GM18951 (cell line): ENCODE measurements at regions not wholly inside any gene's neighbourhood (a gene's known extent, or its start where the extent isn't known, plus 50 kb on each side); places are given as distances from the start of the nearest gene placed in this dataset.

Experiments used
- POLR2A ChIP-seq: IDR thresholded peaks from 4 replicates; pipeline ENCODE4 v1.6.1; 2011; ENCODE audit warnings: mild to moderate bottlenecking; ENCODE audit not compliant: insufficient read length, insufficient read depth; ENCODE audit errors: extremely low read depth
- in situ Hi-C: fragments of 300-500 bp; cut with MboI; formaldehyde crosslinking; loops from one replicate; pipeline ENCODE4 v1.12.0; 2022; ENCODE audit warnings: low sequenced_read_pairs, mixed read lengths, inconsistent platforms; ENCODE audit not compliant: unreplicated experiment

DNA sequence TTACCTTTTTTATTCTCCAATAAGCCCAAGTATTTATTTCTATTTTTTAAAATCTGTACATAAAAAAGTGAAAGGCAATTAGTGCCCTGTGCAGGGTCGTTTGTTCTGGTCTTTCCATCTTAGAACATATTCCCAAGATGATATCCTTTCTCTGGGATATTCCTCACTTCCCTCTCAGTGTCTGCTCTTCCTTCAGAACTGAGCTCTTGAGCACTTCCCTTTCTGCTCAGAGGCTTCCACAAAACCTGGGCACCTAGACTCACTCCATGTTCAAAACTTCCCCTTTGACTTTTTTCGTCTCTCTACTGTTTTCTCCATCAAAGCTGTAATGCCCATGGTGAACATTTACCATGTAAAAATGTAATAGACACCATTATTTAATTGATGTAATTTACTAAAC lies 296.5 kb upstream of the TCF4 start:
- in situ Hi-C loops, result no loop called here
- TF ChIP-seq POLR2A, result no peak

DNA sequence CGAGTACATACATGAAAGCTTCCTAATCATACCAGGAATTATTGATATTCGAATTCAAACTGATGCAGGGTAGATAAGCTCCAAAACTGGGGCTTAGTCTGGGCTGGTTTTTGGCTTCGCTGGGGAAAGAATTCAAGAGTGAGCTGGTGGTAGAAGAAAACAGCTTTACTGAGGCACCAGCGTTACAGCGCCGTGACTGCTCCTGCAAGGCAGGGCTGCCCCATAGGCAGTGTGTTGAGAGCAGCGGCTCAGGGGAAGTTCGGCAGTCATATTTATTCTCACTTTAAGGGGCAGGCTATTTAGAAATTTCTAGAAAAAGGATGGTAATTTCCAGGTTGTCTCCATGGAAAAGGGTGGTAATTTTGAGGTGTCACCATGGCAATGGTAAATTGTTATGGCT lies 292.6 kb upstream of the TCF4 start:
- in situ Hi-C loops, result no loop called here
- TF ChIP-seq POLR2A, result no peak

DNA sequence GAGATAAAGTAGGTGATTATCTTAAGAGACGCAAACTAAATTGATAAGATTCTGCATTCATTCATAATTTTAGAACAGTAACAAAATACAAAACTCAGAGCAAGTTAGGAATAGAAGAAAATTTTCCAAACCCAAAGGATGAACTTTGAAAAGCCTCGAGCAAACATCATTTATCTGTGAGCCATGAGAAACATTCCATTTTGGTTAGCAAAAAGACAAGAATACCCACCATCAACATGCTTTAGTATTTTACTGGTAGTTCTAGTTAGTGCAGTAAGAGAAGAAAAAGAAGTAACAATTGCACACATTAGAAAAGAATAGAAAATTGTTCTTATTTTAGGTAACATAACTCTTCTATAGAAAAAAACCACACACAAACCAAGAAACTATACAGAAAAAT lies 291.3 kb upstream of the TCF4 start:
- in situ Hi-C loops, result no loop called here
- no peak for TF ChIP-seq POLR2A

DNA sequence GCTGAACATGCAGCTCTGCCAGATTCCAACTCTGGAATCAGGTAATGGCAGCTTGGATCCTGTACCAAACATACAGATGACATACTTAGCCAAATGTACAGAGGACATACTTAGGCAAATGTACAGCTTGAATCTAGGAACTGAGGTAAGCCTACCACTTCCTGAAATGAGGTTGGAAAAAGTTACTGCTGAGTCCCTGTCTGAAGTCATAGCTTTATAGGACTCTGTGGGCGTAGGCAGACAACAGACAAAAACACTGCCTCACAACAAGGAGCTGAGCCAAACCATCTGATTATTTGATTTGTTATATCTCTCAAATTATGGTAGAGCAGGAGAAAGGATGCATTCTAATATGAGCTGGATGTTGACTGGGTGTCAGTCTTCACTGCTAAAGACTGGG lies 290.2 kb upstream of the TCF4 start:
- in situ Hi-C loops, result no loop called here
- TF ChIP-seq POLR2A, result no peak

DNA sequence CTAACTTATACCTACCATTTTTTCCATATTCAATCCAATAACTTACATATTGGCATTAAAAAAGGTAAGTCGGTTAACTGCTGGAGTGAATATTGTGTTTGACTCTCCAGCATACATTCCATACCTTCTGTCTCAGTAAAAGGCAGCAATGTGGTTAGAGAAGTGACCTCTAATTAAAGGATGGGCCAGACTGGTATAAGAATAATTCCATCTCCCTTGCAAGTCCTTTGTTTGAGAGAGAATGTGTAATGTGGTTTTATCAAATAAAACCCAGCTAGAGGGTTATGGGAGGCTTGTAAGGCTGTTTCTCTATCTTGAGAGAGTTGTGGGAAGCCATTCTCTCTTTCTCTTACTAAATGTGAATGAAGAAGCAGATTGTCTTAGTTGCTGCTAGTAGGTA lies 289.3 kb upstream of the TCF4 start:
- no peak for TF ChIP-seq POLR2A
- in situ Hi-C loops, result no loop called here

DNA sequence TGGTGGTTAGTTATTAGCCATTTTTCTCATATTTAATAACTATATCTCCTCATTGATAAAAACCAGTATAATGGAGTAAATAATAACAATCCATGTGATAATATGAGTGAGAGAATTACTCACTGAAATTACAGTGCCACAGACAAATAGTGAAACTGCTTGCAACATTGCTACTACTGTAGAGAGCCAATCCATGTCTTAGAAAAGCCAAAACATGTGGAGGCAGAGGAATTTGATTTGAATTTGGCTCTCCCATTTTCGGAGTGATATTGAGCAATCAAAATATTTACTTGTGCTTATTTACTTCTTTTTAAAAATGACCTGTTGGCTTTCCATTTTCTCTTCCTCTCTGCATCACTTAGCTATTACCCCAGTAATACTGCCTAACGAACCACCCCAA lies 288.3 kb upstream of the TCF4 start:
- in situ Hi-C loops, result no loop called here
- TF ChIP-seq POLR2A, result no peak

DNA sequence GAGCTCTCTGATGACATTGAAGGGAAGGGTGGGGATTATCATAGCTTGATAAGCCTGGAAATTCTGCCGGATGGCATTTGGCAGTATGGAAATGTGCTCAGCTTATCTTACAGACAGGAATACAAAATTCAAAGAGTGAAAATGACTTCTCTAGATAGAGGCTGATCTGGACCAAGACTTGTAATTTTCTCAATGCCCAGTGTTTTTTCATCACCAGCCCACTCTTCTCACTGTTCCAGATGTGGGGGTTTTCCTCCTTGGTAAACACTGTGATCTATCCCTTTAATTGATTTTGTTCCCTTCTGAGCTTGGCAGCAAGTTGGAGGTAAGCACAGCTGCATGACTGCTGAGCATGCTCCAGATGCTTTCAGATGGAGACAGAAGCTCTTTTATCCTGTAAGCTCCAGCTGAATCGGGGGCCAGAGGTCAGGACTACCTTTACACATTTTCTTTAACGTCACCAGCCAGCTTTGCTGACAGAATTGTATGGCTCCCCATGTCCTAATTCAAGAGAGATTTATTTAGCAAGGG lies 287.4 kb upstream of the TCF4 start:
- in situ Hi-C loops, result no loop called here
- no peak for TF ChIP-seq POLR2A

DNA sequence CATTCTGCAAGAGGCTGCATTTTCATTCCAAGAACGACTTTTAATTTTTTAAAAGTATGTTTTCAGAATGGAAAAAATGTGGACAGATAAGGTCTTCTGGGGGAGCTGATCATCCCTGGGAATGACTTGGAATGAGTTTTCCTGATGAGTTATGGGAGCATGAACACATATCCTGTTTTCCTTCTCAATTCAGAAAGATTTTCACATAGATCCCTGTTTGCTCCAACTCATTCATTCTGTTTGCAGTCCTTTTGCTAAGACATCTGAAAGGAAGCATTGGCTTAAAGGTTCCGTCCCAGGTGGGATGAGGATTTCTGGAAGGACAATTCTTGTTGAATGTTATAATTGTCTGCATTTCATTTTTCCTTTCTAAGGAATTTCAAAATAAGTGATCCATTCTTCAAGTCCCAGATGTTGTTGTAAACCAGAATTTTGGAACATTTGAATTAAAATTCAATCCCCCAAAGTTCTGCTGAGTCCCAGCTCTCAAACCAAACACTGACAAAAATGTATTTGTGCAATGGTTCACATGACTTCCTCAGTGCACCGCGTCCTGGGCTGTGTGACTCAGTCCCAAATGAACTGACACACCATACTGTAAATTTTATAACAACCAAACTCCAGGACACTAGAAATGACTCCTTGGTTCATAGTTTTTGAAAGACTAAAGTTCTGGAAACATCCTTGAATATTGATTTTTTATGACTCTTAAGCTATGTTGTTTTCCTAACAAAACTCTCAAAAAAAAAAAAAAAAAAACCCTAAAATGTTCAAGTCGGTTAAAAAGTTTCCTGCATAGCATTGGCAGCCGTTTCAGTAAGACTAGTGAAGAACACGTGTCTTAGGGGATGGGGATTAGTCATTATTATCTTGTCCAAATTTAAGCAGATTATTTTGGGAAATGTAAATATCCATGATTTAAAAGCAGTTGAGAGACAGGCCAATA lies 281.8 kb upstream of the TCF4 start:
- in situ Hi-C loops, result no loop called here
- no peak for TF ChIP-seq POLR2A

DNA sequence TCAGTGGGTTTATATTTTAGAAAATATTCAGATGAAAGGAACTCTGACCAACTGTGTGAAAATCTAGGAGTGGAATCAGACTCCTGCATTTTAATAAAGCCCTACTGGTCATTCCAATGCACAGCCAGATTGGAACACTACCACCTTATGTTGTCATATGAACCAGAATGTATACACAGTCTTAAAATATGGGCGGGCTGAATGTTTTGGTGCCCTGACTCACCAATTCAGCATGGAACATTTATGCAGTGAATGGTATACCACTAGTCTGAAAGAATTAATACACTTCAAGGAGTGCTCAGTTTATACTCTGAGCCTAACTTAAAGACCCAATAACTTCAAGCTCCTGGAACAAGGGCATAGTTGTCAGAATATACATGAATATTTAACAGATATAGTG lies 280.9 kb upstream of the TCF4 start:
- no peak for TF ChIP-seq POLR2A
- in situ Hi-C loops, result no loop called here

DNA sequence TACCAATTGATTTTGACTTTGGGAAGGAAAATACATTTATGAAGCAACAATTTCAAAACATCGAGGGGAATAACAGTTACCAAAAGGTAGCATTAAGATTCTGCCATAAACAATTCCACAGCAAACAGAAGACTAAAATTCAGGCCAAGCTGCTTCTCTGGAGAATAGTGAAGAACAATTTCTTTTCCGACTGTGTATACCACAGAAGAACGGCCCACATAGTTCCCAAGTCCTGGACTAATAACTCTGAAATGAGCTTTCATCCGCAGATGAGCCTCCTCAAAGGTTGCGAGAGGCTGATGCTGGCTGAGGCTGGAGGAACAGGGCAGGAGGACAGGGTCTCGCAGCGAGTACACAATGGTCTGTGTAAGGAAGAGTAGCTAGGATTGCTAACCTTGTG lies 278.9 kb upstream of the TCF4 start:
- TF ChIP-seq POLR2A, result no peak
- in situ Hi-C loops, result no loop called here

DNA sequence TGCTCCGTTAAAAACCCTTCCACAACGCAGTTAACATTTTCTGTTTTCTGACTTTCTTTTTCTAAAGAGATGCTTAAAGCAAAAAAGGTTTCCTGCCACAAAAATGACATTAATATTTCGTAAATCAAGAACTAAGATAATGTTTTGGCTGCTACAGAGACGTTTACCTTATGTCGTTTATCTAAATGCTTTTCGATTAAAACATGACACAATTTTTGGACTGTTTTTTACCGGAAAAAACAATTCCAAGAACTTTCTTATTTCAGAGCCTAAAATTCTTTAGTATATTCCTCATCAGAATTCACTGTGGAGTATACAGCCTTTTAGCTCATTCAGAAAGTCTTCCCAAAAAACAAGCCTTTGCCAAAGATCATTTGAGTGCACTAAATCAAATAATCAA lies 278.0 kb upstream of the TCF4 start:
- in situ Hi-C loops, result no loop called here
- TF ChIP-seq POLR2A, result no peak

DNA sequence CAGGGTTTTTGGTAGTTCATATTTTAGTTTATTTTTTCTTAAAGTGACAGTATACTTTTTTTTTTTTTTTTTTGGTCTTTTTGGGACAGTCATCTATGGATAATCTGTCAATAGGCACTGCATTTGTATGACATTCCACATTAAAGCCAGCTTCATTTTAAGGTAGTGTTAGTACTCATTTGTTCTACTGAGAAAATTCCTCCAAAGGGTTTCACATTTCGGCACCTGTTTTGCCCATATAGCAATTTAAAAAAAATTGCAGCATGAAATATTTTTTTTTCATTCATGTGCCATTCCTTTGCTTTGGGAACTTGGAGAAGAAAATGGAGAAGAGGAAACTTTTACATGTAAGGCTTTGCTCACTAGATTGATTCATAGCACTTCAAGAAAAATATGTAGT lies 276.3 kb upstream of the TCF4 start:
- TF ChIP-seq POLR2A, result no peak
- in situ Hi-C loops, result no loop called here

DNA sequence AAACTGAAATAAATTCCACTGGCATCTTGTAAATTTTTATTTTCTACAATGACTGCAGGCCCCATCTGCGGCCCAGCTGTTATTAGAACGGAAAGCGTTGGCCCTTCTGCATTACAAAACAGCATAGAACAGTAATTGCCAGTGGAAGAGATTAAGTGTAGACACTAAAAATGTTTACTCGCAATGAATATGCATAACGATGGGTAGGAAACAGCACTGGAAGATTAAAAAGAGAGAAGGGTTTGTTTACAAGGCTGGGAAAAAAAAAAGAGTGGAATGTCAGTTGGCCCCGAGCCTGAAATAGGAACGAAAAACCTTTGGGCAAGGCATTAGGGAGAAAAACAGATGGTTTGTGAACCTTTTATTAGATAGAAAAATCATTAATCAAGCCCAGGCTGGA lies 275.9 kb upstream of the TCF4 start:
- in situ Hi-C loops, result no loop called here
- no peak for TF ChIP-seq POLR2A

DNA sequence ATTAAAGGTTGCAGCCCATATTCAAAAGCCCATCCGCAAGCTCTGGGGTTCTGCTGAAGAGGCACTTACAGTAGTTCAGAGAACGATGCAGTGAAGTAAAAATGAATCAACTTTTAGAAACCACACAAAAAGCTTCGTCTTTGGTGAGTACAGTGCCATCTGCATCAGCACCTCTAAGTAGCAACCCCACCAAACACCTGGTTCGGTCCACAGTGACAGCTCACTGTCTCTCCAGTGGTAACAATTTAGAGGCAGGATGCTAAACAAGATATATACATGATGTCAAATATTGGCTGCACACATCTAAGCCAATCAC lies 275.4 kb upstream of the TCF4 start:
- in situ Hi-C loops, result no loop called here
- TF ChIP-seq POLR2A, result no peak
